ENCODE measurements at regions not wholly inside any gene's neighbourhood (a gene's known extent, or its start where the extent isn't known, plus 50 kb on each side); places are given as distances from the start of the nearest gene placed in this dataset.

DNA sequence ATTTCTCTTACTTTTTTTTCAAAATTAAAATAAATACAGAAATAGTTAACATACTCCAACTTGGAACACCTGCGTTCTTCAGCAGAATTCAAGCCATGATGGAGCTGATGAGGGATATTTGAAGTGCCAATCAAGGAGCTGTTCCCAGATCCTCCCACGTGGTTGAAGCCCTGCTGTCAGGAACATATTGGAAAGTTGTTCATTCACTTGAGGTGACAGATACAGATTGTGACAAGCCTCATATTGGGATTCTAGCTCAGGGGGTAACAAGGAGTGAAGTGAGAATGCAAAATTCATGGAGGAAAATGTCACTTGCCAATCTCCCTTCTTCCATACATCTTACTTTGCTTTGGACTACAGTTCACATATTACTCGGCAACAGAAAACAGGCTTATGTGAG lies 2670.8 kb downstream of the PCDH7 start:
- TF ChIP-seq, protein P1, sequence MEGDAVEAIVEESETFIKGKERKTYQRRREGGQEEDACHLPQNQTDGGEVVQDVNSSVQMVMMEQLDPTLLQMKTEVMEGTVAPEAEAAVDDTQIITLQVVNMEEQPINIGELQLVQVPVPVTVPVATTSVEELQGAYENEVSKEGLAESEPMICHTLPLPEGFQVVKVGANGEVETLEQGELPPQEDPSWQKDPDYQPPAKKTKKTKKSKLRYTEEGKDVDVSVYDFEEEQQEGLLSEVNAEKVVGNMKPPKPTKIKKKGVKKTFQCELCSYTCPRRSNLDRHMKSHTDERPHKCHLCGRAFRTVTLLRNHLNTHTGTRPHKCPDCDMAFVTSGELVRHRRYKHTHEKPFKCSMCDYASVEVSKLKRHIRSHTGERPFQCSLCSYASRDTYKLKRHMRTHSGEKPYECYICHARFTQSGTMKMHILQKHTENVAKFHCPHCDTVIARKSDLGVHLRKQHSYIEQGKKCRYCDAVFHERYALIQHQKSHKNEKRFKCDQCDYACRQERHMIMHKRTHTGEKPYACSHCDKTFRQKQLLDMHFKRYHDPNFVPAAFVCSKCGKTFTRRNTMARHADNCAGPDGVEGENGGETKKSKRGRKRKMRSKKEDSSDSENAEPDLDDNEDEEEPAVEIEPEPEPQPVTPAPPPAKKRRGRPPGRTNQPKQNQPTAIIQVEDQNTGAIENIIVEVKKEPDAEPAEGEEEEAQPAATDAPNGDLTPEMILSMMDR (IDR thresholded peaks at IDR 0.05; ENCODE audit: insufficient read depth, low read length, poor library complexity, severe bottlenecking) = no peak
- no peak for DNase-seq (ENCODE audit: extremely low read depth, insufficient read length)

DNA sequence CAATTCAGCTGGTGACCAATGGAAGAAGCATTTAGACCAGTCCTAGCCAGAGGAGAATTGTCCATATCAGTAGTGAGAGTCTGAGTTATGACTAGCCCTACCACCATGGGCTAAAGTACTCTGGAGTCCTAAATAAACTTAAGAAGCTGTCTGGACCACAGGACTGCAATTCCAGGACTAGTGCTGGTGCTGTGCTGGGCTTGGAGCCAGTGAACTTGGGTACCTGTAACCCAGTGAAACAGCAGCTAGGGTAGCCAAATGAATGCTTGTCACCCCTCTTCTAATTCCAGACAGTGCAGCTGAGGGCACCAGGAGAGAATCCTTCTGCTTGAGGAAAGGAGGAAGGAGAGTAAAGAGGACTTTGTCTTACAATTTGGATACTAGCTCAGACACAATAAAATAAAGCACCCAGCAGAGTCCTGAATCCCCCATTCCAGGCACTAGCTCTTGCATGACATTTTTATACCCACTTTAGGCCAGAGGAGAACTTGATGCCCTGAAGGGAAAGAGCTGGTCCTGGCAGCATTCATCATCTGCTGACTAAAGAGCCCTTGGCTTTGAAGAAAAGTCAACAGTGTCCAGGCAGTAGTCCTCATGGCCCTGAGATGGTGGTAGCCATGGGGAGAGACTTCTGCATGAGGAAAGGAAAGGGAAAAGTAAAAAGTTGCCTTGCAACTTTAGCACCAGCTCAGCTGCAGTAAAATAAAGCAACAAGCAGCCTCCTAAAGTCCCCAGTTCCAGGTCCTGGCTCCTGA lies 2675.7 kb downstream of the PCDH7 start:
- Histone ChIP-seq H3K4me3 (replicated peaks; ENCODE audit: low read depth, low read length) (no peak overlapping the region), H3K27me3 (replicated peaks; ENCODE audit: control insufficient read depth, insufficient read depth, low read length) (no peaks in the 10 kb centered on the region), H3K36me3 (ENCODE audit: control insufficient read depth, insufficient read depth, low read length) (no peaks in the 10 kb centered on the region)
- DNase-seq (ENCODE audit: extremely low read depth, insufficient read length) = no peak
- TF ChIP-seq, protein P1 (IDR thresholded peaks at IDR 0.05; ENCODE audit: insufficient read depth, low read length, poor library complexity, severe bottlenecking) = no peak

More for the DNA sequence above, 2670.8 kb downstream of the PCDH7 start:
- Histone ChIP-seq H3K27me3 (replicated peaks; ENCODE audit: control insufficient read depth, insufficient read depth, low read length) (no peaks in the 10 kb centered on the region), H3K36me3 (ENCODE audit: control insufficient read depth, insufficient read depth, low read length) (no peaks in the 10 kb centered on the region), H3K4me3 (replicated peaks; ENCODE audit: low read depth, low read length) (no peak overlapping the region)

DNA sequence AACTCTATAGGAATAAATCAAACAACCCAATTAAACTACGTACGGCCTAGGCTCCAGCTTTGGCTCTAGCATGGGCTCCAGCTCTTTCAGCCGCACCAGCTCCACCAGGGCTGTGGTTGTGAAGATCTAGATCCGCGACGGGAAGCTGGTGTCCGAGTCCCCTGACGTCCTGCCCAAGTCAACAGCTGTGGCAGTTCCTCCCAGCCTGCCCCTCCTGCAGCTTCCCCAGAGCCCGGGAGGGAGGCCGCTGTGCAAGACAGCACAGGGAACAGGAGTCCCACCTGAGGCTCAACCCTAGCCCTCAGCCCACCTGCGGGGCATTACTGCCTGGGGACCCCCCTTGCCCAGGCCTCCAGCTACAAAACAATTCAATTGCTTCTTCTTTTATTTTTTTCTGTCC lies 2680.3 kb downstream of the PCDH7 start:
- Histone ChIP-seq H3K27me3 (replicated peaks; ENCODE audit: control insufficient read depth, insufficient read depth, low read length) (no peaks in the 10 kb centered on the region), H3K4me3 (replicated peaks; ENCODE audit: low read depth, low read length) (no peak overlapping the region), H3K36me3 (ENCODE audit: control insufficient read depth, insufficient read depth, low read length) (no peaks in the 10 kb centered on the region)
- TF ChIP-seq, protein P1 (IDR thresholded peaks at IDR 0.05; ENCODE audit: insufficient read depth, low read length, poor library complexity, severe bottlenecking) = no peak
- no peak for DNase-seq (ENCODE audit: extremely low read depth, insufficient read length)

DNA sequence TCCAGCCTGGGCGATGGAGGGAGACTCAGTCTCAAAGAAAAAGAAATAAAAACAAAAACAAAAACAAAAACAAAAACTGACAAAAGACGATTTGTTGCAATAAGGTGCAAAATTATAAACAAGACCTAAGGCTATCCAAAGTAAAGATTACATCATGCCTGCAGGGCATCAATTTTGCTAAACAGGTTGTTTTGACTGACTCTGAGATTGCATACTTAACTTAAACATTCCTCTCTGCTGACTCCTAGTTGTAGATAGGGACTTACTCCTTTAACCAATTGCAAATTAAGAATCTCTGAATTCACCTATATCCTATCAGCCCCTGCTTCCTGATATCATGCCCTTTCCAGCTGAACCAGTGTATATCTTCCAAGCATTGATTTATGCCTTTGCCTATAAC lies 2687.3 kb downstream of the PCDH7 start:
- DNase-seq (ENCODE audit: extremely low read depth, insufficient read length) = no peak
- H3K36me3 ChIP-seq (ENCODE audit: control insufficient read depth, insufficient read depth, low read length) = no peaks in the 10 kb centered on the region

DNA sequence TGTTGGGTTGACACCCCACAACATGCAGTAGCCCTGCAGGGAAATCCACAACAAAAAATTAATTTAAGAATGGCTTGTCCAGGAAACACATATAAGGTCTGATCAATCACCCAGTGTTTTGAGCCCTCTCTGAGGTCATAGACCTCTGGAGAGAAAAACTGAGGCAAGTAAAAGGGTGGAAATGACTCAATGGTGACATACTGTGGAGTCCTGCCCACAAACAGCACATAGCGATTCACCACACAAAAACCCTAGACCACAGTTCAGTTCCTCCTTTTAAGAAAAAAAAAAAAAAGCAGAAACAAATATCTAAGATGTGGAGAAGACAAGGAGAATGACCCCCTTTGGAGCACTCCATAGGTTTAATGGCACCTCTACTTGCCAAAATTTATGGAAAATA lies 2691.0 kb downstream of the PCDH7 start:
- H3K36me3 ChIP-seq (ENCODE audit: control insufficient read depth, insufficient read depth, low read length) = no peaks in the 10 kb centered on the region
- H3K27me3 ChIP-seq (replicated peaks; ENCODE audit: control insufficient read depth, insufficient read depth, low read length) = no peaks in the 10 kb centered on the region
- no peak for DNase-seq (ENCODE audit: extremely low read depth, insufficient read length)
- H3K4me3 ChIP-seq (replicated peaks; ENCODE audit: low read depth, low read length) = no peak overlapping the region
- TF ChIP-seq, protein P1 (IDR thresholded peaks at IDR 0.05; ENCODE audit: insufficient read depth, low read length, poor library complexity, severe bottlenecking) = no peak

More for the DNA sequence above, 2687.3 kb downstream of the PCDH7 start:
- TF ChIP-seq, protein P1 (IDR thresholded peaks at IDR 0.05; ENCODE audit: insufficient read depth, low read length, poor library complexity, severe bottlenecking) = no peak
- no peak overlapping the region for H3K4me3 ChIP-seq (replicated peaks; ENCODE audit: low read depth, low read length)
- no peaks in the 10 kb centered on the region for H3K27me3 ChIP-seq (replicated peaks; ENCODE audit: control insufficient read depth, insufficient read depth, low read length)
